ENCODE measurements at regions not wholly inside any gene's neighbourhood (a gene's known extent, or its start where the extent isn't known, plus 50 kb on each side); places are given as distances from the start of the nearest gene placed in this dataset.

DNA sequence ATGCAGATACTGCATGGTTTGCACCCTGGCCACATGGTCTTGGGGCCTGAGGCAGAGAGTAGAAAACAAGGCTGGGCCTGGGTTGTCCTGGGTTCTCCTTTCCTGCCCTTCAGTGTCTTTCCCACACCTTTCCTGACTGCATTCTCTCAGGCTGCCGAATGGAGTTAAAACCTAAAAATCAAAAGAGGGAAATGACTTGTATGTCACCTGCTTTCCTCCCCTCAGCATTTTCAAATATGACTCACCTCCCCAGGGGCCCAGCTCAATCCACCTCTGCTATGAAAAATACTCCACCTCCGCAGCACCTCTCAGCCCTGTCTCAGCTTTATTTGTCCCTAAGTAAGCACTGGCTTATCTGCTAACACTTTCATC, 457.8 kb upstream of the MEX3C start:
- ChIA-PET POLR2A (no interaction called here), CTCF (no interaction called here)
- TF ChIP-seq HDGF (IDR thresholded peaks at IDR 0.05; ENCODE audit: borderline replicate concordance) (no peak), ARNT (IDR thresholded peaks at IDR 0.05) (no peak)
- no peak for DNase-seq (ENCODE audit: extremely low spot score)

DNA sequence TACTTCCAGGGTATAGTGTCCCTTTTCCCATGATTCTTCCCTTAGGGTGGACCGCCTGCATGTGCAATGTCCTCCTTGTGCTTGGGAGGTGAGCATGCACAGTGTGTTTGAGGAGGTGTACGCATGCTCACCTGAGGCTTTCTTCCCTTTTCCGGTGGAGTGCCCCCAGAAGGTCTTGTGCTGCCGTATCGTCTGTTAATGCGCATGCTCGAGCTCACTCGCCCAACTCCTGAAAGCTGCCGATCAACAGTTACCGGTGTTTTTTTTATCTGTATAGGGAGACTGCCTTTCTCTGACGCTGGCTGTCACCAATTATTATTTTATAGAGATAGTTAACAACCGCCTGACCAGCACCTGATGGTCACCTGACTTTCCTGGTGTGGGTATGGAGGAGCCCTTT, 458.8 kb upstream of the MEX3C start:
- DNase-seq (ENCODE audit: extremely low spot score) = no peak
- ChIA-PET CTCF (no interaction called here), POLR2A (no interaction called here)
- TF ChIP-seq ZNF384 (IDR thresholded peaks at IDR 0.05) (no peak), NFRKB (IDR thresholded peaks at IDR 0.05) (no peak), ELF4 (IDR thresholded peaks at IDR 0.05) (no peak)

DNA sequence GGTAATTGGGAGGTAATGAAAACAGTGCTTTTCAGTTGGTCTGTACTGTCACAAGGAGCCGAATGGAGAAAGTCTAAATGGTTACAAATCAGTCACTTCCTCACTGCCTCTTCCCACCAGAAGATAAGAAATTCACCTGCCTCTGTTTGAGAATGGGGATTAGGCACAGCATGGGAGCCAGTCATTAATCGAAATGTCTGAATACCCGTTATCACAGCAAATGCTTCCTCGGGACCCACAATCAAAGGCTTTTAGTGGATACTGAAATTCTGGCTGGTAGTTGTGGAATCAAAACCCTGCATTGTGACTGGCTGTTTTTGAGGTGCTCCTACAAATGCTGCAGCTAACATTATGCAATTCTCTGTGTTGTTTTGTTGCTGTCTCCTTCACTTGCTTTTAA, 461.0 kb upstream of the MEX3C start:
- TF ChIP-seq HDGF (IDR thresholded peaks at IDR 0.05; ENCODE audit: borderline replicate concordance) (no peak), CTBP1 (IDR thresholded peaks at IDR 0.05; ENCODE audit: borderline replicate concordance) (no peak), FOXA1 (IDR thresholded peaks at IDR 0.05) (no peak), ZNF384 (IDR thresholded peaks at IDR 0.05) (no peak), SP1 (IDR thresholded peaks at IDR 0.05) (no peak), NFRKB (IDR thresholded peaks at IDR 0.05) (no peak), BHLHE40 (IDR thresholded peaks at IDR 0.05; ENCODE audit: borderline replicate concordance) (no peak), FOXM1 (IDR thresholded peaks at IDR 0.05; ENCODE audit: borderline replicate concordance) (no peak)
- ChIA-PET CTCF (no interaction called here), POLR2A (no interaction called here)
- DNase-seq (ENCODE audit: extremely low spot score) = no peak

DNA sequence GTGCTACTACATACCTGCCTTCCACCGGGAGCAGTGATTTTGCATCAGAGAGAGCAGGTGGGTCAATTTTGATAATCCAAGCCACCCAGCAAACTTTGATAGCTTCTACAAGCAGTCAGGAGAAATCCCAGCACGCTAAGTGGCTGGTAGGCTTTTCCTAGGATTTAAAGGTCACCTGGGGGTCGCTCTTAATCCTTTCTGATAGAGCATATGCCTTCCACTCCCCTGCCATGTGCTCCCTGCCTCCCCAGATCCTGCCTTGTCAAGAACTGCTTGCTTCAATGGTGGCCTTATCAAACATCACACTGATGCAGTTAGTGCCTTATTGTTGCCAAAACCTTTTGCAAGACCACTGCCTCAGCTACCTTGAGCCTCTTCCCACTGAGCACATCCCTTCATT, 462.3 kb upstream of the MEX3C start:
- POLR2A ChIA-PET = no interaction called here
- TF ChIP-seq NFRKB (IDR thresholded peaks at IDR 0.05) = no peak
- no peak for TF ChIP-seq LEF1 (IDR thresholded peaks at IDR 0.05; ENCODE audit: borderline replicate concordance)
- TF ChIP-seq ARNT (IDR thresholded peaks at IDR 0.05) = no peak
- TF ChIP-seq CTBP1 (IDR thresholded peaks at IDR 0.05; ENCODE audit: borderline replicate concordance) = no peak
- no peak for TF ChIP-seq ELF4 (IDR thresholded peaks at IDR 0.05)
- TF ChIP-seq SP1 (IDR thresholded peaks at IDR 0.05) = no peak
- CTCF ChIA-PET = no interaction called here
- DNase-seq (ENCODE audit: extremely low spot score) = no peak

DNA sequence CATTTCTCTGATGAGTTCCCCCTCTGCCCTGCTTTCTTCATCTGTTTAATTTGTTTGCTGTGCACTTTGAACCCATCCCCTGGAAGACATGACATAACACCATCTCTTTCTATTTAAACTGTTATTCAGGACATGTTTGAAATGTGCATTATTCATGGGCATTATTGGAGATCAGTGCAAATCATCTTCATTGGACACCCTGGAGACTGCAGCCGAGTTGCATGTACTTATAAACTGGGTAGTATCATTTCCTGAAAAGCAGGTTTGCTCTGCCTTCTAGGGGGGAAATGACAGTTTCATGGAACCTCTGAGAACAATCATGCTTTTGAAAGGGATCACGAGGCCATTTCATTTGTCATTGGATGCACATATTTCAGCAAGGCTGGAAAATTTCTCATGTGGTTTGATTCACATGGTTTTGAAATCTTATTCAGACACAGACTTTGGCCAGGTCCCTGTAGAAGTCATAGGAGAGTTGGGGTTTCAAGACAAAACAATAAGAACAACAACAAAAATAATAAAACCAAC, 462.8 kb upstream of the MEX3C start:
- POLR2A ChIA-PET = no interaction called here
- DNase-seq (ENCODE audit: extremely low spot score) = no peak
- CTCF ChIA-PET = no interaction called here
- TF ChIP-seq FOXK2 (IDR thresholded peaks at IDR 0.05) = no peak
- TF ChIP-seq FOXA1 (IDR thresholded peaks at IDR 0.05) = no peak
- no peak for TF ChIP-seq LEF1 (IDR thresholded peaks at IDR 0.05; ENCODE audit: borderline replicate concordance)
- no peak for TF ChIP-seq SUZ12 (IDR thresholded peaks at IDR 0.05)
- TF ChIP-seq CTBP1 (IDR thresholded peaks at IDR 0.05; ENCODE audit: borderline replicate concordance) = no peak
- TF ChIP-seq FOXM1 (IDR thresholded peaks at IDR 0.05; ENCODE audit: borderline replicate concordance) = no peak
- TF ChIP-seq BHLHE40 (IDR thresholded peaks at IDR 0.05; ENCODE audit: borderline replicate concordance) = no peak
- TF ChIP-seq, protein P1, sequence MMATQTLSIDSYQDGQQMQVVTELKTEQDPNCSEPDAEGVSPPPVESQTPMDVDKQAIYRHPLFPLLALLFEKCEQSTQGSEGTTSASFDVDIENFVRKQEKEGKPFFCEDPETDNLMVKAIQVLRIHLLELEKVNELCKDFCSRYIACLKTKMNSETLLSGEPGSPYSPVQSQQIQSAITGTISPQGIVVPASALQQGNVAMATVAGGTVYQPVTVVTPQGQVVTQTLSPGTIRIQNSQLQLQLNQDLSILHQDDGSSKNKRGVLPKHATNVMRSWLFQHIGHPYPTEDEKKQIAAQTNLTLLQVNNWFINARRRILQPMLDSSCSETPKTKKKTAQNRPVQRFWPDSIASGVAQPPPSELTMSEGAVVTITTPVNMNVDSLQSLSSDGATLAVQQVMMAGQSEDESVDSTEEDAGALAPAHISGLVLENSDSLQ (IDR thresholded peaks at IDR 0.05) = no peak
- TF ChIP-seq NFRKB (IDR thresholded peaks at IDR 0.05) = no peak
- TF ChIP-seq L3MBTL2 (conservative IDR thresholded peaks at IDR 0.05) = no peak
- no peak for TF ChIP-seq HDGF (IDR thresholded peaks at IDR 0.05; ENCODE audit: borderline replicate concordance)
- no peak for TF ChIP-seq ELF4 (IDR thresholded peaks at IDR 0.05)
- no peak for TF ChIP-seq ARNT (IDR thresholded peaks at IDR 0.05)
- no peak for TF ChIP-seq TARDBP (IDR thresholded peaks at IDR 0.05)
- TF ChIP-seq SP1 (IDR thresholded peaks at IDR 0.05) = no peak
- no peak for TF ChIP-seq ZNF384 (IDR thresholded peaks at IDR 0.05)

DNA sequence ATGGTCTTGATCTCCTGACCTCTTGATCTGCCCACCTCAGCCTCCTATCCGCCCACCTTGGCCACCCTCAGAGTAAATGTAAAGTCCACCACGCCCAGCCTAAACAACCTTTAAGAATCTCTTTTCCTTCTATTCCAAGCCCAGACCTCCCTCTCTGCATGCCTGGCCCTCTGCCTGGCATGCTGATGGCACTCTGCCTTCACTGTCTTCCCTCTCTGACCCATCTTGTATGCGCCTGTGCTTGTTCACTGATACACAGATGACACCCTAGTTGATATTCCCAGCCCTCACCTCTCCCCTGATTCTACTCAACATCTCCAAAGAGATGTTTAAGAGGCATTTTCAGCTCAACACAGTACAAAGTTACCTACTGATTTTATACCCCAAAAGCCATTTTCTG, 466.8 kb upstream of the MEX3C start:
- POLR2A ChIA-PET = no interaction called here

DNA sequence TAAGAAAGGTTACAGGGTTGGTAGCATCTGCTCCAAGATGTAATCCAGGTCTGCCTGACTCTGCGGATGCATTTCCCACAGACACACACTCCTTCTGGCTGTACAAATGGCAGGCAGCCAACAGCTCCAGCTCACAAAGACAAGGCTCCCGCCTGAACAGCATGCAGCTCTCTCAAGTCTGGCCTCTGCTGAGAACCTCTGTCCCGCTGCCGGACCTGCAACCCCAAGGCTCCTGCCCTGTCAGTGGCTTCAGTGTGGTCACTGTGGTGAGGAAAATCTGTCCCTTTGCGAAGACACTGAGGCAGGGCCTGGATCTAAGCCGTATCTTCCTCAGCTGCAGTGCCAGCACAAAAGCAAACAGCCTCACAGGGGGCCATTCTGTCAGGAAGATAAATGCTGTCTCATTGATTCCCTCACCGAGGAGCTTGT, 469.3 kb upstream of the MEX3C start:
- DNase-seq (ENCODE audit: extremely low spot score) = no peak
- TF ChIP-seq ZNF384 (IDR thresholded peaks at IDR 0.05) = no peak
- TF ChIP-seq FOXM1 (IDR thresholded peaks at IDR 0.05; ENCODE audit: borderline replicate concordance) = no peak
- TF ChIP-seq CTBP1 (IDR thresholded peaks at IDR 0.05; ENCODE audit: borderline replicate concordance) = no peak
- TF ChIP-seq L3MBTL2 (conservative IDR thresholded peaks at IDR 0.05) = no peak
- no peak for TF ChIP-seq NFRKB (IDR thresholded peaks at IDR 0.05)
- no peak for TF ChIP-seq LEF1 (IDR thresholded peaks at IDR 0.05; ENCODE audit: borderline replicate concordance)
- TF ChIP-seq TARDBP (IDR thresholded peaks at IDR 0.05) = no peak
- no peak for TF ChIP-seq SUZ12 (IDR thresholded peaks at IDR 0.05)
- POLR2A ChIA-PET = no interaction called here
- CTCF ChIA-PET = no interaction called here

More for the DNA sequence above, 466.8 kb upstream of the MEX3C start:
- TF ChIP-seq SP1 (IDR thresholded peaks at IDR 0.05) (no peak), LEF1 (IDR thresholded peaks at IDR 0.05; ENCODE audit: borderline replicate concordance) (no peak), ARNT (IDR thresholded peaks at IDR 0.05) (no peak), FOXK2 (IDR thresholded peaks at IDR 0.05) (no peak), HDGF (IDR thresholded peaks at IDR 0.05; ENCODE audit: borderline replicate concordance) (no peak), TARDBP (IDR thresholded peaks at IDR 0.05) (no peak), L3MBTL2 (conservative IDR thresholded peaks at IDR 0.05) (no peak), ELF4 (IDR thresholded peaks at IDR 0.05) (no peak), BHLHE40 (IDR thresholded peaks at IDR 0.05; ENCODE audit: borderline replicate concordance) (no peak), FOXA1 (IDR thresholded peaks at IDR 0.05) (no peak), NFRKB (IDR thresholded peaks at IDR 0.05) (no peak), FOXM1 (IDR thresholded peaks at IDR 0.05; ENCODE audit: borderline replicate concordance) (no peak), CTBP1 (IDR thresholded peaks at IDR 0.05; ENCODE audit: borderline replicate concordance) (no peak), SUZ12 (IDR thresholded peaks at IDR 0.05) (no peak), ZNF384 (IDR thresholded peaks at IDR 0.05) (no peak)
- TF ChIP-seq, protein P1 (IDR thresholded peaks at IDR 0.05) = no peak
- CTCF ChIA-PET = no interaction called here
- no peak for DNase-seq (ENCODE audit: extremely low spot score)
